Duodenal mucosa (tissue), 2 donors: ENCODE measurements at regions not wholly inside any gene's neighbourhood (a gene's known extent, or its start where the extent isn't known, plus 50 kb on each side); places are given as distances from the start of the nearest gene placed in this dataset.
"Not testable (repeated sequence)": the region's sequence is repeated elsewhere in the genome, so short reads cannot be mapped to it uniquely, and the experiment has no call there.

Source experiments
- H3K27ac ChIP-seq: one replicate; pipeline ENCODE4 v1.7.0; 2013; ENCODE audit warnings: low read depth, low read length
- H3K27me3 ChIP-seq, 2 donors: one replicate each; pipeline ENCODE4 v1.7.0; 2013; ENCODE audit warnings: low read length in 2 of 2, control low read depth in 1 of 2; ENCODE audit not compliant: insufficient read depth in 2 of 2, control insufficient read depth in 1 of 2
- H3K36me3 ChIP-seq, 2 donors: one replicate each; pipeline ENCODE4 v1.7.0; 2013; ENCODE audit warnings: low read length in 2 of 2, control low read depth in 1 of 2; ENCODE audit not compliant: insufficient read depth in 2 of 2, control insufficient read depth in 1 of 2
- H3K4me1 ChIP-seq, 2 donors: one replicate each; pipeline ENCODE4 v1.7.0; 2013; ENCODE audit warnings: low read length in 2 of 2, control low read depth in 1 of 2; ENCODE audit not compliant: insufficient read depth in 2 of 2, control insufficient read depth in 1 of 2
- H3K4me3 ChIP-seq, 2 donors: one replicate each; pipeline ENCODE4 v1.7.0; 2013; ENCODE audit warnings: low read length in 2 of 2, low read depth in 1 of 2
- H3K9ac ChIP-seq, 2 donors: one replicate each; pipeline ENCODE4 v1.7.0; 2013; ENCODE audit warnings: low read length in 2 of 2, low read depth in 1 of 2
- H3K9me3 ChIP-seq, 2 donors: one replicate each; pipeline ENCODE4 v1.7.0; 2013; ENCODE audit warnings: low read length in 2 of 2, control low read depth in 1 of 2; ENCODE audit not compliant: control insufficient read depth in 1 of 2

DNA sequence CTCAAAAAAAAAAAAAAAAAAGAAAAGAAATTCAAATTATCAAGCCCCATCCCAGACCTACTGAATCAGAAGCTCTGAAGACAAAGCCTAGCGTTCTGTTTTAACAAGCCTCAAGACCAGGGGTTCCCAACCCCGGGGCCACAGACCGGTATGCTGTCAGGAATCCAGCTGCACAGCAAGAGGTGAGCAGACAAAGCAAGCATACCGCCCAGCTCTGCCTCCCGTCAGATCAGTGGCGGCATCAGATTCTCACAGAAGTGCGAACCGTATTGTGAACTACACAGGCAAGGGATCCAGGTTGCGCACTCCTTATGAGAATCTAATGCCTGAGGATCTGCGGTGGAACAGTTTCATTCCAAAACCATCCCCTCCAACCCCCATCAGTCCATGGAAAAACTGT is 57.8 kb upstream of the RASAL2 start:
- Histone ChIP-seq H3K27ac (no peak overlapping the region), H3K9ac (no peak overlapping the region), H3K4me3 (no peak overlapping the region), H3K9me3 (no peaks in the 10 kb centered on the region), H3K36me3 (no peaks in the 10 kb centered on the region), H3K27me3 (no peaks in the 10 kb centered on the region), H3K4me1 (peaks cover 15 to 27% of the 10 kb centered on the region in 2 donors)

DNA sequence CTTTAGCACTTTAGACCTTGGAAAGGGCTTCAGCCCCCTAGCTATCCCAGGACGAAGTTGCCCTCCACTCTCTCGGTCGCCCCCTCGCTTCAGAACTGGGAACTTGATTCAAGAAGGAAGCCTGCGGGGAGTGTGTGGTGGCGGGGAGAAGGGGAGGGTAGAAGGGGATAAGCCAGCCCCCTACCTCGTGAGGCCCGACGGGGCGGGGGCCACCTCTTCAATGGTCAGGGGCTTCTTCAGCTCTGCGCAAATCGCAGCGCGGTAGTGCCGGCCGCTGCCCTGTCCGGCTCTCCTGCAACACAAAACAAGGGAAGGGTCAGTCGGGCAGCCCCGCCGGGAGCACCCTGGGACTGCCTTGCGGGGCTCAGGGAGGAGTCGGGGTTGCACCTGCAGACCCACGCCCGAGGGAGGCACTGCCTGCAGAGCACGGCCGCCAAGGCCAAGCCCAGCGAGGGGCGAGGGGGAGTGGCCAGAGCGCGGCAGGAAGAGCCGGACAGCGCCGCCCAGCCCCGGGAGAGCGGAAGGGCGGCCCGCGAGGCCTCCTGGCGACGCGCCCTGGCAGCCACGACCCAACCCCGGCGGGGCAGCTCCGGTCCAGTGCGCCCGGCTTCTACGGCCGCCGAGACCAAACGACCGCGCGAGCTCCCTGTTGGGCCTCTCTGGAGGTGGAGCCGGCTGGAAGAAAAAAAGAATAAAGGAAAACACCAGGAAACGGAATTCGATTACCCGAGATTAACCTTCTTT is 56.2 kb upstream of the RASAL2 start:
- peaks cover 15 to 16% of the 10 kb centered on the region in 2 donors for H3K4me1 ChIP-seq
- peak overlapping the region; percentile 2 for H3K27ac ChIP-seq
- peak overlapping the region; percentile 66 to 78 for H3K4me3 ChIP-seq
- H3K36me3 ChIP-seq = no peaks in the 10 kb centered on the region
- H3K9ac ChIP-seq = peak overlapping the region; percentile 71
- no peaks in the 10 kb centered on the region for H3K27me3 ChIP-seq
- H3K9me3 ChIP-seq = peaks cover 0 to 1% of the 10 kb centered on the region in 2 donors

DNA sequence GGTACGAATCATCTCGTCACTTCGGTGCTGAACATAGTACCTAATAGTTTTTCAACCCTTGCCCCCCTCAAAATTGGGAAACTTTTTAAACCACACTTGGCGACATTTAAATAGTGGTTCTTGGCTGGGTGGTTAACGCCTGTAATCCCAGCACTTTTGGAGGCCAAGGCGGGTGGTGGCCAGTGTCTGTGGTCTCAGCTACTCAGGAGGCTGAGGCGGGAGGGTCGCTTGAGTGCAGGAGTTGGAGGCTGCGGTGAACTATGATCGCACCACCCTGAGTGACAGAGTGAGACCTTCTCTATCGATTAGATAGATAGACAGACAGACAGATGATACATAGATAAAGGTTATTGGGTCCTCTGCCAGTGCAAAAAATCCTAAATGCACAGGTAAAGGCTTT is 55.5 kb upstream of the RASAL2 start:
- Histone ChIP-seq H3K27me3 (no peaks in the 10 kb centered on the region), H3K9ac (peak overlapping the region; percentile 71), H3K4me1 (peaks cover 15 to 16% of the 10 kb centered on the region in 2 donors), H3K36me3 (no peaks in the 10 kb centered on the region), H3K9me3 (peaks cover 0 to 5% of the 10 kb centered on the region in 2 donors), H3K27ac (peak overlapping the region; percentile 2), H3K4me3 (peak overlapping the region; percentile 66 to 78)

DNA sequence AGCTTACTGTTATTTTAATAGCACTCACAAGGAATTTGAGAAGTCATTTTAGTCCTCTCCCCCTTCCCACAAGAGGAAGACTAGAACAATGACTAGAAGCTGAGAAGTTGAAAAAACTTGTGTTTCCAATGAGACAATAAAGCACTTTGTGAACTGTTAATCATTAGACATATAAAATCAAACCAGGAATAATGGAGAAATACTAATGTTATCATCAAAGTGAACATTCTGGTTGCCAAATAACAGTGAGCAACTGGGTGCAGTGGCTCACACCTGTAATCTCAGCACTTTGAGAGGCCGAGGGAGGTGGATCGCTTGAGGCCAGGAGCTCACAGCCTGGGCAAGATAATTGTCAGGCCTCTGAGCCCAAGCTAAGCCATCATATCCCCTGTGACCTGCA is 54.0 kb upstream of the RASAL2 start:
- Histone ChIP-seq H3K4me1 (peaks cover 10 to 15% of the 10 kb centered on the region in 2 donors), H3K27me3 (no peaks in the 10 kb centered on the region), H3K9ac (no peak overlapping the region), H3K27ac (peak overlapping the region; percentile 1), H3K4me3 (no peak overlapping the region), H3K9me3 (peaks cover 3 to 8% of the 10 kb centered on the region in 2 donors), H3K36me3 (no peaks in the 10 kb centered on the region)

DNA sequence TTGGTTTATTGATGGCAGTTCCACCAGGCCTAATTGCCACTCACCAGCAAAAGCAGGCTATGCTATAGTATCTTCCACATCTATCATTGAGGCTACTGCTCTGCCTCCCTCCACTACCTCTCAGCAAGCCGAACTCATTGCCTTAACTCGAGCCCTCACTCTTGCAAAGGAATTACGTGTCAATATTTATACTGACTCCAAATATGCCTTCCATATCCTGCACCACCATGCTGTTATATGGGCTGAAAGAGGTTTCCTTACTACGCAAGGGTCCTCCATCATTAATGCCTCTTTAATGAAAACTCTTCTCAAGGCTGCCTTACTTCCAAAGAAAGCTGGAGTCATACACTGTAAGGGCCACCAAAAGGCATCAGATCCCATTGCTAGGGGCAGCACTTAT is 50.0 kb upstream of the RASAL2 start:
- H3K9me3 ChIP-seq, H3K4me3 ChIP-seq, H3K9ac ChIP-seq, H3K27ac ChIP-seq, H3K27me3 ChIP-seq, H3K36me3 ChIP-seq: not testable (repeated sequence)
- peaks cover 11 to 14% of the 10 kb centered on the region in 2 donors for H3K4me1 ChIP-seq
